H1 (cell line): ENCODE measurements at regions not wholly inside any gene's neighbourhood (a gene's known extent, or its start where the extent isn't known, plus 50 kb on each side); places are given as distances from the start of the nearest gene placed in this dataset.

ENCODE experiments used
- CREB1 ChIP-seq: IDR thresholded peaks from 2 replicates; pipeline ENCODE4 v1.6.1; 2012; ENCODE audit warnings: inconsistent platforms
- EP300 ChIP-seq, 2 experiments: IDR thresholded peaks; 1 replicate in 1 of 2; 2 replicates in 1 of 2; pipeline ENCODE4 v1.6.1; 2011 to 2012; ENCODE audit warnings: low read depth in 2 of 2, low read length in 2 of 2, mild to moderate bottlenecking in 2 of 2, borderline replicate concordance in 1 of 2, inconsistent platforms in 1 of 2, moderate library complexity in 1 of 2
- EZH2 ChIP-seq: fragments of 200-600 bp; sonication (generic); IDR thresholded peaks from 2 replicates; pipeline ENCODE4 v1.7.1; 2012; ENCODE audit warnings: low read depth, mild to moderate bottlenecking, moderate library complexity, low read length, inconsistent platforms; ENCODE audit not compliant: severe bottlenecking
- POLR2A ChIP-seq, 2 experiments: IDR thresholded peaks; 1 replicate in 1 of 2; 2 replicates in 1 of 2; pipeline ENCODE4 v1.6.1; 2011; ENCODE audit warnings: low read depth in 2 of 2, low read length in 2 of 2, mild to moderate bottlenecking in 2 of 2; ENCODE audit errors: control extremely low read depth in 1 of 2
- POU5F1 ChIP-seq: IDR thresholded peaks from 2 replicates; pipeline ENCODE4 v1.6.1; 2011; ENCODE audit warnings: low read depth, mild to moderate bottlenecking, low read length, moderate library complexity
- RFX5 ChIP-seq: IDR thresholded peaks from 2 replicates; pipeline ENCODE4 v1.6.1; 2011; ENCODE audit warnings: low read depth, low read length, improper control_type of control experiment, borderline replicate concordance
- TBP ChIP-seq: IDR thresholded peaks from 2 replicates; pipeline ENCODE4 v1.6.1; 2011; ENCODE audit warnings: low read depth, low read length, improper control_type of control experiment
- USF2 ChIP-seq: IDR thresholded peaks from 2 replicates; pipeline ENCODE4 v1.6.1; 2011; ENCODE audit warnings: low read length, improper control_type of control experiment
- TF ChIP-seq, protein P1 (sequence below), 3 experiments: IDR thresholded peaks; 1 replicate in 2 of 3; 2 replicates in 1 of 3; pipeline versions ENCODE4 v1.5.1 to v1.6.1; 2011; ENCODE audit warnings: low read length in 3 of 3, mild to moderate bottlenecking in 3 of 3, inconsistent platforms in 2 of 3, low read depth in 1 of 3, moderate library complexity in 1 of 3; ENCODE audit not compliant: insufficient read depth in 1 of 3; ENCODE audit errors: control extremely low read depth in 1 of 3

- TF ChIP-seq, protein P1, sequence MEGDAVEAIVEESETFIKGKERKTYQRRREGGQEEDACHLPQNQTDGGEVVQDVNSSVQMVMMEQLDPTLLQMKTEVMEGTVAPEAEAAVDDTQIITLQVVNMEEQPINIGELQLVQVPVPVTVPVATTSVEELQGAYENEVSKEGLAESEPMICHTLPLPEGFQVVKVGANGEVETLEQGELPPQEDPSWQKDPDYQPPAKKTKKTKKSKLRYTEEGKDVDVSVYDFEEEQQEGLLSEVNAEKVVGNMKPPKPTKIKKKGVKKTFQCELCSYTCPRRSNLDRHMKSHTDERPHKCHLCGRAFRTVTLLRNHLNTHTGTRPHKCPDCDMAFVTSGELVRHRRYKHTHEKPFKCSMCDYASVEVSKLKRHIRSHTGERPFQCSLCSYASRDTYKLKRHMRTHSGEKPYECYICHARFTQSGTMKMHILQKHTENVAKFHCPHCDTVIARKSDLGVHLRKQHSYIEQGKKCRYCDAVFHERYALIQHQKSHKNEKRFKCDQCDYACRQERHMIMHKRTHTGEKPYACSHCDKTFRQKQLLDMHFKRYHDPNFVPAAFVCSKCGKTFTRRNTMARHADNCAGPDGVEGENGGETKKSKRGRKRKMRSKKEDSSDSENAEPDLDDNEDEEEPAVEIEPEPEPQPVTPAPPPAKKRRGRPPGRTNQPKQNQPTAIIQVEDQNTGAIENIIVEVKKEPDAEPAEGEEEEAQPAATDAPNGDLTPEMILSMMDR (IDR thresholded peaks at IDR 0.05; ENCODE audit: control extremely low read depth in 1 of 3, insufficient read depth in 1 of 3, low read depth in 1 of 3, low read length in 3 of 3): no peak
- TF ChIP-seq POLR2A (IDR thresholded peaks at IDR 0.05; ENCODE audit: control extremely low read depth in 1 of 2, low read depth in 2 of 2, low read length in 2 of 2) (no peak), EZH2 (no peak), USF2 (no peak), TBP (no peak), RFX5 (no peak), EP300 (IDR thresholded peaks at IDR 0.05; ENCODE audit: borderline replicate concordance in 1 of 2, low read depth in 2 of 2, low read length in 2 of 2) (no peak), POU5F1 (no peak), CREB1 (no peak)
Observed at GRCh38 chr5:115366223-115366622, 69.8 kb upstream of the CCDC112 start.
